HCT116 (cell line): ENCODE measurements at regions not wholly inside any gene's neighbourhood (a gene's known extent, or its start where the extent isn't known, plus 50 kb on each side); places are given as distances from the start of the nearest gene placed in this dataset.

Experiments used
- ATAC-seq: fragments of 200-7000 bp; cut with Tn5 transposase; 2 replicates; pipeline ENCODE4 v1.9.1; 2020; ENCODE audit warnings: mild to moderate bottlenecking, moderate library complexity
- BruUV-seq: library from RNA; stranded (reverse); fragments of 400-500 nt; replicated peaks from 2 replicates; lab custom pipeline; 2021; lab: Mats Ljungman, UMichigan
- CTCF ChIA-PET: fragments of 300-600 bp; sonication (Branson Sonifier 250); formaldehyde crosslinking; loops from one replicate; lab custom pipeline; 2021; ENCODE audit warnings: antibody characterized with exemption; lab: Charles Lee
- POLR2A ChIA-PET: fragments of 300-600, 350-600 bp; sonication (Branson Sonifier 250); formaldehyde crosslinking; loops from one replicate; lab custom pipeline; 2021; ENCODE audit warnings: antibody characterized with exemption; lab: Charles Lee
- RAD21 ChIA-PET, 2 experiments: fragments of 300-600 bp; sonication (Branson Sonifier 250); formaldehyde crosslinking; loops; one replicate each; lab custom pipeline; 2023; ENCODE audit warnings: low total read pairs in 2 of 2; ENCODE audit not compliant: uncharacterized antibody in 2 of 2, unreplicated experiment in 2 of 2, low non-redundant PET in 1 of 2; lab: Charles Lee
- DNase-seq: peaks from one replicate; pipeline ENCODE4 v3.0.0-alpha.2; 2010; ENCODE audit warnings: low read depth, low spot score
- H2AFZ ChIP-seq: fragments of 200-600 bp; shearing (Covaris generic), sonication (generic); 2 replicates; pipeline ENCODE4 v1.6.1; 2017; ENCODE audit warnings: low read depth, mixed run types, mixed read lengths, antibody characterized with exemption, low read length; ENCODE audit not compliant: poor library complexity, severe bottlenecking
- H3K27ac ChIP-seq: 2 replicates; pipeline ENCODE4 v1.5.1; 2012; ENCODE audit warnings: low read depth, low read length
- H3K27me3 ChIP-seq: fragments of 200-600 bp; sonication (generic); 2 replicates; pipeline ENCODE4 v1.6.1; 2016; ENCODE audit warnings: mixed run types, low read length, mixed read lengths; ENCODE audit not compliant: insufficient read depth
- H3K36me3 ChIP-seq, 2 experiments: fragments of 200-500 bp in 1 of 2; fragments of 200-600 bp in 1 of 2; sonication (Bioruptor generic) in 1 of 2; sonication (generic) in 1 of 2; 2 replicates each; pipeline versions ENCODE4 v1.5.1 to v1.6.1; 2014 to 2016; ENCODE audit warnings: low read length in 2 of 2, inconsistent platforms in 1 of 2, mixed read lengths in 1 of 2, mixed run types in 1 of 2; ENCODE audit not compliant: insufficient read depth in 2 of 2, control insufficient read depth in 1 of 2
- H3K4me1 ChIP-seq, 2 experiments: fragments of 200-600 bp in 1 of 2; sonication (generic) in 1 of 2; 2 replicates each; pipeline versions ENCODE4 v1.5.1 to v1.6.1; 2012 to 2017; ENCODE audit warnings: low read length in 2 of 2, inconsistent platforms in 1 of 2, mild to moderate bottlenecking in 1 of 2, mixed read lengths in 1 of 2, mixed run types in 1 of 2, moderate library complexity in 1 of 2; ENCODE audit not compliant: insufficient read depth in 2 of 2, control insufficient read depth in 1 of 2
- H3K4me2 ChIP-seq: fragments of 200-600 bp; sonication (generic); 2 replicates; pipeline ENCODE4 v1.6.1; 2017; ENCODE audit warnings: mixed run types, low read length, mixed read lengths
- H3K4me3 ChIP-seq, 2 experiments: fragments of 200-600 bp in 1 of 2; sonication (generic) in 1 of 2; replicated peaks in 1 of 2; 2 replicates each; pipeline ENCODE4 v1.5.1; 2011 to 2016; ENCODE audit warnings: low read length in 2 of 2, control low read depth in 1 of 2, low read depth in 1 of 2, mild to moderate bottlenecking in 1 of 2, mixed read lengths in 1 of 2, mixed run types in 1 of 2
- H3K79me2 ChIP-seq: fragments of 200-600 bp; sonication (generic); 2 replicates; pipeline ENCODE4 v1.6.1; 2017; ENCODE audit warnings: mild to moderate bottlenecking, mixed run types, low read length, moderate library complexity, mixed read lengths; ENCODE audit not compliant: insufficient read depth
- H3K9ac ChIP-seq: fragments of 200-600 bp; sonication (generic); 2 replicates; pipeline ENCODE4 v1.6.1; 2016; ENCODE audit warnings: low read length, mixed read lengths
- H3K9me2 ChIP-seq: fragments of 200-600 bp; sonication (generic), shearing (Covaris generic); 2 replicates; pipeline ENCODE4 v1.6.1; 2017; ENCODE audit warnings: mixed run types, mild to moderate bottlenecking, moderate library complexity; ENCODE audit not compliant: insufficient read depth
- H3K9me3 ChIP-seq, 2 experiments: fragments of 200-500 bp in 1 of 2; fragments of 200-600 bp in 1 of 2; sonication (Bioruptor generic) in 1 of 2; sonication (generic) in 1 of 2; 2 replicates each; pipeline ENCODE4 v1.6.1; 2014 to 2017; ENCODE audit warnings: low read length in 2 of 2, mixed read lengths in 2 of 2, inconsistent platforms in 1 of 2, low read depth in 1 of 2, mild to moderate bottlenecking in 1 of 2, mixed run types in 1 of 2, moderate library complexity in 1 of 2; ENCODE audit not compliant: control insufficient read depth in 1 of 2, insufficient read depth in 1 of 2
- H4K20me1 ChIP-seq: fragments of 200-600 bp; sonication (generic), shearing (Covaris generic); 2 replicates; pipeline ENCODE4 v1.6.1; 2017; ENCODE audit warnings: mixed run types, mild to moderate bottlenecking, moderate library complexity; ENCODE audit not compliant: insufficient read depth
- CTCF ChIP-seq, 3 experiments: fragments of 200-600 bp in 1 of 3; sonication (generic) in 1 of 3; IDR thresholded peaks in 2 of 3; conservative IDR thresholded peaks in 1 of 3; 2 replicates each; pipeline ENCODE4 v1.5.1; 2012 to 2017; ENCODE audit warnings: low read depth in 2 of 3, low read length in 2 of 3, antibody characterized with exemption in 1 of 3, borderline replicate concordance in 1 of 3, control low read depth in 1 of 3, mild to moderate bottlenecking in 1 of 3, mixed read lengths in 1 of 3, mixed run types in 1 of 3, moderate library complexity in 1 of 3; ENCODE audit not compliant: insufficient read depth in 1 of 3
- EGR1 ChIP-seq: IDR thresholded peaks from 2 replicates; pipeline ENCODE4 v1.6.1; 2012; ENCODE audit warnings: low read depth
- EZH2 ChIP-seq: fragments of 200-600 bp; sonication (generic); IDR thresholded peaks from 2 replicates; pipeline ENCODE4 v1.6.1; 2017; ENCODE audit warnings: antibody characterized with exemption, mixed run types
- EZH2phosphoT487 ChIP-seq: fragments of 200-600 bp; IDR thresholded peaks from 2 replicates; pipeline ENCODE4 v1.6.1; 2018; ENCODE audit warnings: antibody characterized with exemption, borderline replicate concordance
- JUND ChIP-seq: IDR thresholded peaks from 2 replicates; pipeline ENCODE4 v1.6.1; 2012
- RAD21 ChIP-seq: IDR thresholded peaks from 2 replicates; pipeline ENCODE4 v1.6.1; 2012; ENCODE audit warnings: low read depth, mild to moderate bottlenecking
- SIN3A ChIP-seq: IDR thresholded peaks from 2 replicates; pipeline ENCODE4 v1.6.1; 2012; ENCODE audit warnings: low read depth
- SP1 ChIP-seq: IDR thresholded peaks from 2 replicates; pipeline ENCODE4 v1.6.1; 2012; ENCODE audit warnings: low read depth
- TCF7L2 ChIP-seq: IDR thresholded peaks from 2 replicates; pipeline ENCODE4 v1.7.0; 2011; ENCODE audit warnings: borderline replicate concordance, inconsistent platforms; ENCODE audit not compliant: insufficient read depth, insufficient read length; ENCODE audit errors: extremely low read depth
- intact Hi-C: fragments of 100-400 bp; cut with micrococcal nuclease; formaldehyde crosslinking; loops from 2 replicates; pipeline ENCODE4 v1.10.0; 2022
- TF ChIP-seq, protein P1 (sequence below): IDR thresholded peaks from 2 replicates; pipeline ENCODE4 v1.6.1; 2012; ENCODE audit warnings: low read depth

- intact Hi-C loops = no loop called here
- Histone ChIP-seq H3K9me3 (no peaks in the 10 kb centered on the region), H3K79me2 (no peaks in the 10 kb centered on the region), H3K36me3 (no peaks in the 10 kb centered on the region), H3K4me3 (no peak overlapping the region), H3K27ac (no peak overlapping the region), H3K4me2 (no peak overlapping the region), H3K9ac (no peak overlapping the region)
- ChIA-PET RAD21 (no interaction called here), CTCF (no interaction called here)
- no TSS peak for BruUV-seq
- no peak for ATAC-seq
- TF ChIP-seq, protein P1, sequence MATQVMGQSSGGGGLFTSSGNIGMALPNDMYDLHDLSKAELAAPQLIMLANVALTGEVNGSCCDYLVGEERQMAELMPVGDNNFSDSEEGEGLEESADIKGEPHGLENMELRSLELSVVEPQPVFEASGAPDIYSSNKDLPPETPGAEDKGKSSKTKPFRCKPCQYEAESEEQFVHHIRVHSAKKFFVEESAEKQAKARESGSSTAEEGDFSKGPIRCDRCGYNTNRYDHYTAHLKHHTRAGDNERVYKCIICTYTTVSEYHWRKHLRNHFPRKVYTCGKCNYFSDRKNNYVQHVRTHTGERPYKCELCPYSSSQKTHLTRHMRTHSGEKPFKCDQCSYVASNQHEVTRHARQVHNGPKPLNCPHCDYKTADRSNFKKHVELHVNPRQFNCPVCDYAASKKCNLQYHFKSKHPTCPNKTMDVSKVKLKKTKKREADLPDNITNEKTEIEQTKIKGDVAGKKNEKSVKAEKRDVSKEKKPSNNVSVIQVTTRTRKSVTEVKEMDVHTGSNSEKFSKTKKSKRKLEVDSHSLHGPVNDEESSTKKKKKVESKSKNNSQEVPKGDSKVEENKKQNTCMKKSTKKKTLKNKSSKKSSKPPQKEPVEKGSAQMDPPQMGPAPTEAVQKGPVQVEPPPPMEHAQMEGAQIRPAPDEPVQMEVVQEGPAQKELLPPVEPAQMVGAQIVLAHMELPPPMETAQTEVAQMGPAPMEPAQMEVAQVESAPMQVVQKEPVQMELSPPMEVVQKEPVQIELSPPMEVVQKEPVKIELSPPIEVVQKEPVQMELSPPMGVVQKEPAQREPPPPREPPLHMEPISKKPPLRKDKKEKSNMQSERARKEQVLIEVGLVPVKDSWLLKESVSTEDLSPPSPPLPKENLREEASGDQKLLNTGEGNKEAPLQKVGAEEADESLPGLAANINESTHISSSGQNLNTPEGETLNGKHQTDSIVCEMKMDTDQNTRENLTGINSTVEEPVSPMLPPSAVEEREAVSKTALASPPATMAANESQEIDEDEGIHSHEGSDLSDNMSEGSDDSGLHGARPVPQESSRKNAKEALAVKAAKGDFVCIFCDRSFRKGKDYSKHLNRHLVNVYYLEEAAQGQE = no peak
- TF ChIP-seq RAD21 (no peak), CTCF (IDR thresholded peaks at IDR 0.05 in 2 of 3, conservative IDR thresholded peaks at IDR 0.05 in 1 of 3; ENCODE audit: borderline replicate concordance in 1 of 3, insufficient read depth in 1 of 3, low read depth in 2 of 3, low read length in 2 of 3) (no peak), TCF7L2 (no peak), EZH2 (no peak), SP1 (no peak), EGR1 (no peak), SIN3A (no peak), JUND (no peak), EZH2phosphoT487 (no peak)
- TF ChIP-seq, all 23 proteins: peak for 0
- Histone ChIP-seq H2AFZ (no peak overlapping the region), H4K20me1 (no peaks in the 10 kb centered on the region), H3K9me2 (no peaks in the 10 kb centered on the region), H3K27me3 (peaks cover 8% of the 10 kb centered on the region; the same call in 1 of the 2 replicates), H3K4me1 (no peaks in the 10 kb centered on the region)
- POLR2A ChIA-PET = no interaction called here
- no peak for DNase-seq
These were observed 297.9 kb downstream of the EN1 start for GRCh38 chr2:118549503-118549902.
